Kidney epithelial cell (primary cell): ENCODE measurements at regions not wholly inside any gene's neighbourhood (a gene's known extent, or its start where the extent isn't known, plus 50 kb on each side); places are given as distances from the start of the nearest gene placed in this dataset.

Experiments
- DNase-seq: peaks from one replicate; pipeline ENCODE4 v3.0.0-alpha.2; 2010; ENCODE audit warnings: low read depth
- H3K27me3 ChIP-seq: 2 replicates; pipeline ENCODE4 v1.6.0; 2011; ENCODE audit warnings: low read length; ENCODE audit not compliant: control insufficient read depth, insufficient read depth
- H3K36me3 ChIP-seq: 2 replicates; pipeline ENCODE4 v1.5.1; 2011; ENCODE audit warnings: low read length; ENCODE audit not compliant: control insufficient read depth, insufficient read depth
- H3K4me3 ChIP-seq: 2 replicates; pipeline ENCODE4 v1.5.1; 2011; ENCODE audit warnings: low read depth, mild to moderate bottlenecking, control low read depth, low read length
- CTCF ChIP-seq: IDR thresholded peaks from 2 replicates; pipeline ENCODE4 v1.5.1; 2011; ENCODE audit warnings: mild to moderate bottlenecking, moderate library complexity, low read length, control low read depth, inconsistent platforms; ENCODE audit not compliant: insufficient read depth, poor library complexity, severe bottlenecking

GRCh38 chr15:69653306-69653705 is 200.7 kb downstream of the RPLP1 start:
- peaks cover 19% of the 10 kb centered on the region for H3K27me3 ChIP-seq
- no peaks in the 10 kb centered on the region for H3K36me3 ChIP-seq
- no peak for DNase-seq
- no peak for TF ChIP-seq CTCF
- no peak overlapping the region for H3K4me3 ChIP-seq

- peaks cover 20% of the 10 kb centered on the region for H3K27me3 ChIP-seq
- TF ChIP-seq CTCF = no peak
These were observed 201.2 kb downstream of the RPLP1 start for GRCh38 chr15:69653846-69654245.

GRCh38 chr15:69656271-69657030 is 203.8 kb downstream of the RPLP1 start:
- peaks cover 12% of the 10 kb centered on the region for H3K27me3 ChIP-seq
- no peak for DNase-seq
- H3K36me3 ChIP-seq = no peaks in the 10 kb centered on the region
- no peak overlapping the region for H3K4me3 ChIP-seq
- TF ChIP-seq CTCF = no peak

More at GRCh38 chr15:69653846-69654245, 201.2 kb downstream of the RPLP1 start:
- Histone ChIP-seq H3K4me3 (no peak overlapping the region), H3K36me3 (no peaks in the 10 kb centered on the region)
- DNase-seq = no peak

GRCh38 chr15:69657626-69658025 is 205.0 kb downstream of the RPLP1 start:
- no peaks in the 10 kb centered on the region for H3K36me3 ChIP-seq
- no peak overlapping the region for H3K4me3 ChIP-seq
- peaks cover 19% of the 10 kb centered on the region for H3K27me3 ChIP-seq
- no peak for TF ChIP-seq CTCF
- DNase-seq = no peak

GRCh38 chr15:69658411-69658945 is 205.9 kb downstream of the RPLP1 start:
- no peak for TF ChIP-seq CTCF
- H3K4me3 ChIP-seq = no peak overlapping the region
- H3K27me3 ChIP-seq = peaks cover 25% of the 10 kb centered on the region
- no peak for DNase-seq
- H3K36me3 ChIP-seq = no peaks in the 10 kb centered on the region

GRCh38 chr15:69659454-69660050 is 206.9 kb downstream of the RPLP1 start:
- no peaks in the 10 kb centered on the region for H3K36me3 ChIP-seq
- H3K4me3 ChIP-seq = no peak overlapping the region
- peaks cover 36% of the 10 kb centered on the region for H3K27me3 ChIP-seq
- no peak for TF ChIP-seq CTCF
- DNase-seq = no peak
